ENCODE measurements at regions not wholly inside any gene's neighbourhood (a gene's known extent, or its start where the extent isn't known, plus 50 kb on each side); places are given as distances from the start of the nearest gene placed in this dataset.

GRCh38 chr5:102594192-102594591, 95.4 kb upstream of the SLCO6A1 start:
- WGBS (ENCODE audit: insufficient coverage, low coverage, low lambda C conversion rate, missing lambda C conversion rate), result 40% methylated on average over 1 of the region's 1 CpG
- Histone ChIP-seq H3K36me3 (no peaks in the 10 kb centered on the region), H3K4me3 (no peak overlapping the region), H3K9me3 (no peaks in the 10 kb centered on the region), H3K4me1 (no peaks in the 10 kb centered on the region), H3K27me3 (no peaks in the 10 kb centered on the region), H3K27ac (no peak overlapping the region)
- TF ChIP-seq POLR2A (IDR thresholded peaks at IDR 0.05) (no peak), CTCF (IDR thresholded peaks at IDR 0.05) (no peak)
- no peak for ATAC-seq
- no peak for DNase-seq
- intact Hi-C loops (cut with DNase I), result no loop called here

- Histone ChIP-seq H3K9me3 (no peaks in the 10 kb centered on the region), H3K27ac (no peak overlapping the region), H3K36me3 (no peaks in the 10 kb centered on the region), H3K4me1 (no peaks in the 10 kb centered on the region), H3K27me3 (no peaks in the 10 kb centered on the region), H3K4me3 (no peak overlapping the region)
- ATAC-seq (no peak), DNase-seq (no peak)
- intact Hi-C loops (cut with DNase I), result no loop called here
- TF ChIP-seq CTCF (IDR thresholded peaks at IDR 0.05) (no peak), POLR2A (IDR thresholded peaks at IDR 0.05) (no peak)
Observed at GRCh38 chr5:102595332-102595731, 96.5 kb upstream of the SLCO6A1 start.

- no peaks in the 10 kb centered on the region for H3K36me3 ChIP-seq
- ATAC-seq, result no peak
- WGBS (ENCODE audit: insufficient coverage, low coverage, low lambda C conversion rate, missing lambda C conversion rate), result 61% methylated on average over 3 of the region's 3 CpGs
- no peak for DNase-seq
- no peaks in the 10 kb centered on the region for H3K27me3 ChIP-seq
- intact Hi-C loops (cut with DNase I), result no loop called here
- no peak overlapping the region for H3K4me3 ChIP-seq
- no peaks in the 10 kb centered on the region for H3K9me3 ChIP-seq
- no peak for TF ChIP-seq CTCF (IDR thresholded peaks at IDR 0.05)
- TF ChIP-seq POLR2A (IDR thresholded peaks at IDR 0.05), result no peak
- H3K4me1 ChIP-seq, result no peaks in the 10 kb centered on the region
- no peak overlapping the region for H3K27ac ChIP-seq
Observed at GRCh38 chr5:102596113-102596512, 97.3 kb upstream of the SLCO6A1 start.

- H3K4me3 ChIP-seq, result no peak overlapping the region
- H3K27ac ChIP-seq, result no peak overlapping the region
- no peaks in the 10 kb centered on the region for H3K4me1 ChIP-seq
- intact Hi-C loops (cut with DNase I), result no loop called here
- DNase-seq (no peak), ATAC-seq (no peak)
- no peaks in the 10 kb centered on the region for H3K9me3 ChIP-seq
- no peaks in the 10 kb centered on the region for H3K36me3 ChIP-seq
- no peak for TF ChIP-seq POLR2A (IDR thresholded peaks at IDR 0.05)
- no peak for TF ChIP-seq CTCF (IDR thresholded peaks at IDR 0.05)
- WGBS (ENCODE audit: insufficient coverage, low coverage, low lambda C conversion rate, missing lambda C conversion rate), result 68% methylated on average over 1 of the region's 1 CpG
- no peaks in the 10 kb centered on the region for H3K27me3 ChIP-seq
Observed at GRCh38 chr5:102596951-102597350, 98.2 kb upstream of the SLCO6A1 start.

GRCh38 chr5:102599289-102599688, 100.5 kb upstream of the SLCO6A1 start:
- Histone ChIP-seq H3K36me3 (no peaks in the 10 kb centered on the region), H3K4me1 (no peaks in the 10 kb centered on the region), H3K4me3 (no peak overlapping the region), H3K27ac (no peak overlapping the region), H3K9me3 (no peaks in the 10 kb centered on the region), H3K27me3 (no peaks in the 10 kb centered on the region)
- ATAC-seq (no peak), DNase-seq (no peak)
- WGBS (ENCODE audit: insufficient coverage, low coverage, low lambda C conversion rate, missing lambda C conversion rate), result 83% methylated on average over 2 of the region's 2 CpGs
- intact Hi-C loops (cut with DNase I), result no loop called here
- TF ChIP-seq CTCF (IDR thresholded peaks at IDR 0.05), result no peak
- no peak for TF ChIP-seq POLR2A (IDR thresholded peaks at IDR 0.05)
